Stomach (tissue), 4 donors: ENCODE measurements at regions not wholly inside any gene's neighbourhood (a gene's known extent, or its start where the extent isn't known, plus 50 kb on each side); places are given as distances from the start of the nearest gene placed in this dataset.

Experiments used
- EP300 ChIP-seq: sonication (generic); formaldehyde crosslinking; IDR thresholded peaks from one replicate; pipeline ENCODE4 v1.6.1; 2017; ENCODE audit warnings: antibody characterized with exemption
- POLR2AphosphoS5 ChIP-seq, 3 donors: sonication (generic); formaldehyde crosslinking; IDR thresholded peaks; one replicate each; pipeline ENCODE4 v1.6.1; 2016; ENCODE audit warnings: antibody characterized with exemption in 3 of 3
- TF ChIP-seq, protein P1 (sequence below), 7 experiments: fragments of 450-650 bp in 4 of 7; fragments of 200-600 bp in 3 of 7; sonication (generic) in 3 of 7; IDR thresholded peaks; one replicate each; pipeline ENCODE4 v1.5.1; 2016 to 2019; ENCODE audit warnings: antibody characterized with exemption in 7 of 7, control low read depth in 2 of 7, mild to moderate bottlenecking in 1 of 7

DNA sequence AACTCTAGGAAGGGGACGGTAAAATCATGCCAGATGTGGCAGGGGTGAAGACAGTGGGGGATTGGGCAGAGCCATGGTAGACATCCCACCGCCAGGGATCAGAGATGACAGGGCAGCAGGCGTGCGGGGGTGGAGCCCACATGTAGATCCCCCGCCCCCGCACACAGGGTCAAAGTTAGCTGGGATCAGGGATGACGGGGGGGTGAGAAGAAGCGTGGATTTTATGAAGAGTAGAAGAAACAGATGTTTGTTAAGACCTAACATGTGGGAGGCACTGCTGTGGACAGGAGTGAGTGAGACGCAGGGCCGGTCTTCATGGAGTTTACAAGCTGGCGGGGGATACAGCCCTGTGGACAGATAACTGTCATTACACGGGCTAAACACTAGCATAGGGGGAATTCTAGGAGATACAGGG, 154.0 kb upstream of the KLF14 start:
- TF ChIP-seq, protein P1, sequence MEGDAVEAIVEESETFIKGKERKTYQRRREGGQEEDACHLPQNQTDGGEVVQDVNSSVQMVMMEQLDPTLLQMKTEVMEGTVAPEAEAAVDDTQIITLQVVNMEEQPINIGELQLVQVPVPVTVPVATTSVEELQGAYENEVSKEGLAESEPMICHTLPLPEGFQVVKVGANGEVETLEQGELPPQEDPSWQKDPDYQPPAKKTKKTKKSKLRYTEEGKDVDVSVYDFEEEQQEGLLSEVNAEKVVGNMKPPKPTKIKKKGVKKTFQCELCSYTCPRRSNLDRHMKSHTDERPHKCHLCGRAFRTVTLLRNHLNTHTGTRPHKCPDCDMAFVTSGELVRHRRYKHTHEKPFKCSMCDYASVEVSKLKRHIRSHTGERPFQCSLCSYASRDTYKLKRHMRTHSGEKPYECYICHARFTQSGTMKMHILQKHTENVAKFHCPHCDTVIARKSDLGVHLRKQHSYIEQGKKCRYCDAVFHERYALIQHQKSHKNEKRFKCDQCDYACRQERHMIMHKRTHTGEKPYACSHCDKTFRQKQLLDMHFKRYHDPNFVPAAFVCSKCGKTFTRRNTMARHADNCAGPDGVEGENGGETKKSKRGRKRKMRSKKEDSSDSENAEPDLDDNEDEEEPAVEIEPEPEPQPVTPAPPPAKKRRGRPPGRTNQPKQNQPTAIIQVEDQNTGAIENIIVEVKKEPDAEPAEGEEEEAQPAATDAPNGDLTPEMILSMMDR (IDR thresholded peaks at IDR 0.05) = no peak
- TF ChIP-seq POLR2AphosphoS5 (IDR thresholded peaks at IDR 0.05) (no peak), EP300 (no peak)
